H4 (cell line): ENCODE measurements at regions not wholly inside any gene's neighbourhood (a gene's known extent, or its start where the extent isn't known, plus 50 kb on each side); places are given as distances from the start of the nearest gene placed in this dataset.
A peak's percentile ranks its signal among the peaks of the same experiment; 100 is the strongest.

Experiments used
- DNase-seq: peaks from one replicate; pipeline ENCODE4 v3.0.0-alpha.2; 2015; ENCODE audit warnings: low spot score

DNA sequence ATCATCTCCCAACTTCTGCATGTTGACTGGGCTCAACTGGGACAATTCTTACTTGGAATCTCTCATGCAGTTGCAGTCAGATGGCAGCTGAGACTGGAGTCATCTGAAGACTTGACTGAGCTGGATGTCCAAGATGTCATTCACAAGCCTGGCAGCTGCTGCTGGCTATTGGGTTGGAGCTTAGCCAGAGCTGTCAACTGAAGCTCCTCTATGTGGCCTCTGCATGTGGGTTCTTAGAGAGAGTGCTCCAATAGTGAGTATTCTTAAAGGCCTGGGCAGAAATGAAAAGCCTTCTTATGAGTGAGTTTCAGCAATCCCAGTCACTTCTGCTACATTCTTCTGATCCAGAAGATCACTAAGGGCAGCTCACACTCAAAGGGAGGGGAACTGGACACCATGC, 440.9 kb downstream of the LRIG3 start:
- no peak for DNase-seq

DNA sequence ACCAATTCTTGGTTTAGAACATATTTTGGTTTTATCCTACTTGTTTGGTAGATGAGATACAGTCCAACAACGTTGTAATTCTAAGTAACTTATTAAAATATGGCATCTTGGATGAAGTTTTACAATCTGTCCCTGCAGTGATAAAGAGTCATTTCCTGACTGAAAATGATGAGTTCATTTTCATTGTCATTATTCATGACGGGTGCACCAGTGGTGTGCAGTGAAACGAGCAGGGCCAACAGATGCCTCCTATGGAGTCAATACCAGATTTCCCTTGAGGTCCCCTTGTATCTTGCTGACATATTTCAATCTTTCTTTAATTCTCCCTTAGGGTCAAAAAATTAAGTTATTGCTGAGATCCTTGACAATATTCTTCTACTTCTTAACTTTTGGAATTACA, 438.5 kb downstream of the LRIG3 start:
- DNase-seq = no peak

DNA sequence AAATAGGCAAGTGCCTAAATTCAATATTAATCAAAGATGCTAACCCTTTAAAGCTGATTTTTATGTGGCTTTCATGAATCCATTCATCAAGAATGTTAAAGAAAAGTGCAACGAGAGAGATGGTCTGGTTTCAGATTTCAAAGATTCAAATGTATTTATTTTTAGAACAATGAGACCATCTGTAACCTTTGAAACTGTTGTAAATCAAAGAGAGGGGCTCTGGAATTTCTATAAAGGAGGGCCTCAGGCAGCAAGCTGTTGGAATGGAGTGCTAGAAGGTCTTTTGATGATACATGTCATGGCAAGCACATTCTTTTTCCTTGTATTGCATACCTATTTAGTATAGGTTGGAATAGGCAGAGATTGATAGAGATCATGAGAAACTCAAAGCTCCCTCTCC, 433.0 kb downstream of the LRIG3 start:
- DNase-seq = no peak

DNA sequence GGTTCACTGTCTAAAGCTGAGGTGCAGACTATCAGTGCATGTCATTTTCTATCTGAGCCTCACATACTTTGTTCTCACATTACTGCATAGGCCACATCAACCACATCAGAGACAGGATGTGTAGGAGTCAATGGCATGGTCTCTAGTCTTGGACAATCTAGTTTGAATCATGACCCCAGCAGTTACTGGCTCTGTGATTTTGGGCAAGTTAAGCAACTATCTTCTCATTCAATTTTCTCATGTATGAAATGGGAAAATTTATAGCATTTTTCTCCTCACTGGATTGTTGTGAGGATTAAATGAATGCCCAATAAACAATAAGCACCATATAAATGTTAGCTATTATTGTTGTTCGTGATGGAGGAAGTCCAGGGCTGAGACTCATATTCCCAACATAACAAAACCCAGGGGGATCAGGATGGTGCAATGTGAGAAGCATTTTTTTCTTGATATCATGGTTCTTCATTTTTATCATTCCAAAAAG, 432.6 kb downstream of the LRIG3 start:
- DNase-seq = no peak

DNA sequence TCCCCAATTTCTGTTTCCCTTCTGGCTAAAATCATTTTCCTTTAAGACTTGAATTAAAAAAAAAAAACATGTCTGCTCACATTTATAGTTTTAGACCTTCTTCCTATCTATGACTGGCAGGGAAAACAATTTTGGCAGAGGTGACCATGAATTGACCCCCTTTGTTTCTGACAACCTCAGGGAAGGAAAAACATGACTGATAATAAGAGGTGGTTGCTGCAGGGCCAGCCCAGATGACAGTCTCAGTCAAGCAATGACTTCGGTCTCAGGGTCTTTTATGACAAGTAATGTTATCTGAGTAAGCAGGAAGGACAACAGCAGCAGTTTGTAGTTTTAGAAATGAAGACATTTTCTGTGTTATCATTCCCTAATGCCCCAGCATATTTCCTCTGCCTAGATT, 430.9 kb downstream of the LRIG3 start:
- no peak for DNase-seq

DNA sequence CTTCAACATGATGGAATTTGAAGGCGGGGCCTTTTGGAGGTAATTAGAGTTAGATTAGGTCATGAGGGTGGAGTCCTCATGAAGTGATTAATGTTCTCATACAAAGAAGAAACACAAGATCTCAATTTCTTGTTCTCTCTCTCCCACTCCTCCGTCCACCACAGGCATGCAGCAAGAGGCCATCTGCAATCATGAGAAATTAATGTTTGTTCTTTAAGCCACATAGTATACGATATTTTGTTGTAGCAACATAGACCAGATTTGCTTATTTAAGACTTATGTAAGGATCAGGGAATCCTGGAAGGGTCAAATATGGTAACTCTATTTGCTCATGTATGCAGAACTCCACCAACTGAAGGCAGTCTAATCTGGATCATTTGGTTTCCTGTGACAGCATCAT, 429.0 kb downstream of the LRIG3 start:
- DNase-seq = peak; percentile 35

GRCh38 chr12:58496411-58497190, 423.7 kb downstream of the LRIG3 start:
- no peak for DNase-seq

DNA sequence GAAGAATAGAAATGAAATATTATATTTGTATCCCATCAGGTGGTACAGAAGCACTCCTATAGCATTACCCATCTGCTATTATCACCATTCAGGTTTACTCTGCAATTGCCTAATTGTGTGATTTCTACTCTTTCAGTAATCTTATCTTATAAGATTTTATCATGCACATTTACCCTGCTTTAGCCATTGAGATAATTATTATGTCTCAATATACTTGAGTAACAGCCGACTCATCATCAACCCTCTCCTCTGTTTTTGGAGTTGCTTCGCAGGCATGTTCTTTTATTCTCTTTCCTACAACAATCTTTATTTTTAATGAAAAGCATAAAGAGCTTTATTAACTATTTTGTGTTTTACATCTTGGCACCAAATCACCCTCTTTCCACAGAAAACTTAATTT, 419.9 kb downstream of the LRIG3 start:
- DNase-seq = no peak

GRCh38 chr12:58502226-58502625, 418.1 kb downstream of the LRIG3 start:
- peak; percentile 47 for DNase-seq

GRCh38 chr12:58502841-58503240, 417.5 kb downstream of the LRIG3 start:
- no peak for DNase-seq

GRCh38 chr12:58503731-58504130, 416.6 kb downstream of the LRIG3 start:
- DNase-seq = no peak

GRCh38 chr12:58504143-58504938, 416.0 kb downstream of the LRIG3 start:
- DNase-seq = no peak

GRCh38 chr12:58509116-58509885, 411.0 kb downstream of the LRIG3 start:
- DNase-seq = peak; percentile 49

DNA sequence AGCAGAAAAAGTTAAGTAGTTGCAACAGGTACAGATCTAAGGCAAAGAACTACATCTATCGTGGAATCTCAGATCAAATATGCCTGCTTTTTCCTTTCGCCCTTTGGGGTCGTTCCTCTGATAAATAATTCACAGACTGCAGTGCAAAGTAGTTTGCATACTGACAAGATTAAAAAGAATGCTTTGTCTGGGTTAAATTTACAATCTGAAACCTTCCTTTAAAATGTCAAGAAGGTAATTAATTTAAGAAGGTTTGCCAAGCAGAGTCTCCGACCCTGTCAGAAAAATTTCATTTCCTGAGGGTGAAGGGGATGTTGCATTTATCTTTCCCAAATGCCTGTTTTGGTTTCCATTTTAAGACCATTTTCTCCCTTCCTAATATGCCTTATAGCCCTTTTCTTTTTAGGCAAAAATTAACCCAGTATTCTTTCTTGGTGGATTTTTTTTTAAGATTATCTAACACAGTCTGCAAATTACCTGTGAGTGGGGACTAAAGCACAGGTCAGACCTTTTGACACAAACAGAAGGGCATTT, 406.9 kb downstream of the LRIG3 start:
- DNase-seq = no peak

DNA sequence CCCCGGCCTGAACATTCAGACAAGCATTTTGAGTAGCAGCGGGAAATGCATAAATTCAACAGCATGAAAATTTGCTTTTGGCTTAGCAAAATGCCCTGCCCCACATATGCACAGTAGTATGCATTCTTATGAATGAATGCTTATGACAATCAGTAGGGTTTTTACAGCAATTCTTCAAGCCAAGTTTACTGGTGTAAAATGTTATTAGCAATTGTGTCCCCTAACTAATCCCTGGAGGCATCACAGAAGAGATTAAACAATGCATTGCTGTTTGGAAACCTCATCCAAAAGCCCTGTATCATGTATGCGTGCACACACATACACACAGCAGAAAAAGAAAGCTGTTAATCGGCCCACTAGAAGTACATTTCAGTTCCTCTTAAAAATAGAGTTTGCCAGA, 406.5 kb downstream of the LRIG3 start:
- no peak for DNase-seq

GRCh38 chr12:58519839-58520238, 400.5 kb downstream of the LRIG3 start:
- DNase-seq = no peak

- DNase-seq = no peak
Measured at GRCh38 chr12:58521152-58521551, 399.2 kb downstream of the LRIG3 start.

GRCh38 chr12:58521796-58522195, 398.5 kb downstream of the LRIG3 start:
- DNase-seq = no peak

- DNase-seq = no peak
Measured at GRCh38 chr12:58523360-58523759, 396.9 kb downstream of the LRIG3 start.

GRCh38 chr12:58528271-58528670, 392.0 kb downstream of the LRIG3 start:
- no peak for DNase-seq

- DNase-seq = peak; percentile 83
Measured at GRCh38 chr12:58529114-58529665, 391.1 kb downstream of the LRIG3 start.
